SJSA1 (cell line): ENCODE measurements at regions not wholly inside any gene's neighbourhood (a gene's known extent, or its start where the extent isn't known, plus 50 kb on each side); places are given as distances from the start of the nearest gene placed in this dataset.

ENCODE experiments used
- DNase-seq, 2 experiments: peaks; one replicate each; pipeline ENCODE4 v3.0.0-alpha.2; 2015 to 2020; ENCODE audit warnings: low spot score in 2 of 2, low read depth in 1 of 2
- H3K27ac ChIP-seq: fragments of 250-450 bp; sonication (Bioruptor Pico); 2 replicates; pipeline ENCODE4 v1.5.1; 2020; ENCODE audit warnings: mild to moderate bottlenecking, moderate library complexity
- H3K27me3 ChIP-seq: fragments of 250-450 bp; sonication (Bioruptor Pico); replicated peaks from 2 replicates; pipeline ENCODE4 v1.5.1; 2020; ENCODE audit warnings: mild to moderate bottlenecking, moderate library complexity
- H3K36me3 ChIP-seq: fragments of 250-450 bp; sonication (Bioruptor Pico); 2 replicates; pipeline ENCODE4 v1.5.1; 2020; ENCODE audit warnings: mild to moderate bottlenecking
- H3K4me1 ChIP-seq: fragments of 250-450 bp; sonication (Bioruptor Pico); replicated peaks from 2 replicates; pipeline ENCODE4 v1.6.1; 2021; ENCODE audit warnings: mild to moderate bottlenecking
- H3K4me3 ChIP-seq: fragments of 250-450 bp; sonication (Bioruptor Pico); 2 replicates; pipeline ENCODE4 v1.5.1; 2020; ENCODE audit warnings: mild to moderate bottlenecking
- H3K9me3 ChIP-seq: fragments of 250-450 bp; sonication (Bioruptor Pico); replicated peaks from 2 replicates; pipeline ENCODE4 v1.5.1; 2020; ENCODE audit warnings: mild to moderate bottlenecking

DNA sequence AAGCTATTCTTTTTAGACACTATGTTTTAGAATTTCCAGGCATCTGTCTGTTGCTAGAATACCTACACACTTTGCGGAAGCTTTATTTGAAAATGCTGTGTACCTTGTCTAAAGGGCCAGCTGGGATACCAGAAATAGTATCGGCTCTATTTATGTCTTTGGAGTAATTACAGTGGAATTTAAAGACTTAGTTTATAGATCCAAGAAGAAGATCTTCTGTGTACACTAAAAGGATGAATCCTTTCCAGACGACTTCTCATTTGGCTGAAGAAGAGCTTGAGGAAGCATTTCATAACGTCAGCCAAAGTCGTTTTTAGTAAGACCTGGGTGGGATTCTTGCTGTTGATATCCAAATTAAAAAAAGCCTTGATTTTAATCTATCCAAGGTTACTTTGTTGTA, 365.9 kb downstream of the INHBA start:
- H3K4me3 ChIP-seq, result no peak overlapping the region
- no peaks in the 10 kb centered on the region for H3K36me3 ChIP-seq
- no peak for DNase-seq
- H3K9me3 ChIP-seq, result no peaks in the 10 kb centered on the region
- no peaks in the 10 kb centered on the region for H3K27me3 ChIP-seq
- H3K4me1 ChIP-seq, result peaks cover 28% of the 10 kb centered on the region
- no peak overlapping the region for H3K27ac ChIP-seq

DNA sequence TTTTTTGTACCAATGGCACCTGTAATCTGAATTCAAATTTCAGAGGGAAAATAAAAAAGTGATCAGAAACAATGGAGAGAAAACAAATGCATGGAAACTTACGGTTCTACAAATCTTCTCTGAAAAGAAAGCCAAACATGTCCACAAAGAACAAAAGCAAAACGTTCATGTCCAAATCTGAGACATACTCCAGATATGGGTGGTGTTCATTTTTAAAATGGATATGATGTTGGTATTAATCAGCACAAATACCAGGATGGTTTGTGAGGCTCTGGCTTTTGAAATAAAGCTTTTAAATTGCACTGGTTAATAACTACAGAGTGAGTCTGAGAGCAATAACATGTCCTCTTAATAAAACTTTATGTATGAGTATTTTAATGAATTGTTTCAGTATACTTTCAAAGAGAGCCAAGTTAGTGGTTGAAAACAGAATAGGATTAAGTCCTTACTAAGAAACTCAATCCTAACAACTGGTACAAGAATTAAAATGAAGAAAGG, 366.4 kb downstream of the INHBA start:
- DNase-seq, result no peak
- no peaks in the 10 kb centered on the region for H3K36me3 ChIP-seq
- H3K4me1 ChIP-seq, result peaks cover 28% of the 10 kb centered on the region
- H3K27me3 ChIP-seq, result no peaks in the 10 kb centered on the region
- no peak overlapping the region for H3K4me3 ChIP-seq
- H3K27ac ChIP-seq, result no peak overlapping the region
- no peaks in the 10 kb centered on the region for H3K9me3 ChIP-seq

DNA sequence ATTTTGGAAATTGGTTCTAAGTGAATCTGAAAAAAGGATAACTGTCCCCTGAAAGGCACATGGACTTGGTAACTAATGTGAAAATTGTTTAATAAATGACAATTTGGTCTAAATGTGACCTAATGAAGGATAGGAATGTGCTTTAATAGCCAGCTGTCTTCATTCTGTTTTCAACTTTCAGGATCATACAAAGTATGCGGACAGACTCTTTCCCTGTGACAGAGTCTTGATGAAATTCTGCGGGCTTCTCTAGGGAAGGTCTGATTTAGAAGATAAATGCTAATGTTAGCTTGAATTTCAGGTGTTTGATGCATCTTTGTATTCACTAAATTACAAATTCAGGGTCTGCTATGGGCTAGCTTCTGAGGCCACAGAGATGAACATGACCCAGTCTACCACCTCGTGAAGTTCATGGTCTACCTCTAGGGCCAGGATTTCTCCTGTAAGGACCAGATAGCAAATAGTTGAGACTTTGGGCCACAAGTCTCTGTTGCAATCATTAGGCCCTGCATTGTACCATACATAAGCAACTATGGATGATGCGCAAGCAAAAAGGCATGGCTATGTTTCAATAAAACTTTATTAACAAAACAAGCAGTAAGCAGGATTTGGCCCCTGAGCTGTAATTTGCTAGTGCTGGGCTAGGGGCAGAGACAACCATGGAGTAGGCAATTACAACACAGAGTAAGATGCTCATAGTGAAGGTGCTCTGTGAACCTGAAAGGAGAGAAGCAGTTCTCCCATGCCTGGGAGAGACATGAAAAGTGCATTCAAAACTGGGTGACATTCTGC, 368.6 kb downstream of the INHBA start:
- no peak overlapping the region for H3K4me3 ChIP-seq
- H3K9me3 ChIP-seq, result no peaks in the 10 kb centered on the region
- no peaks in the 10 kb centered on the region for H3K36me3 ChIP-seq
- no peak for DNase-seq
- peaks cover 28% of the 10 kb centered on the region for H3K4me1 ChIP-seq
- H3K27me3 ChIP-seq, result no peaks in the 10 kb centered on the region
- peak overlapping the region; percentile 30 for H3K27ac ChIP-seq

DNA sequence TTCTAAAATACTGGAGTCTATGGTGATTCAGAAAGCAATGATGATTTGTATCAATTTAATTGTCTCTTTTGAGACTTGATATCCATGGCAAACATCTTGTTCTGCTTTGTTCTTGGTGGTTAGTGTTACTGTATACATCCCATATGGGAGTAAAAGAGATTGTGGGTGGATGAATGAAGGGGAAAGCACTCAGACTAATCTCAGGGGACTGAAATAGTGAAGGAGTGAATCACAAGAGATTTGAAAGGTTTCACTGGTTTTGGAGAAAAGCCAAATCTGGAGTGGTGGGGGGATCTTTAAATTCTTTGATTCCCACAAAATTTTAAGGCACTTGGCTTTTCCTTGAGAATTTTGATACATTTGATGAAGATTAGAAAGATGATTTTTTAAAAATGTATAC, 369.4 kb downstream of the INHBA start:
- Histone ChIP-seq H3K4me3 (no peak overlapping the region), H3K9me3 (no peaks in the 10 kb centered on the region), H3K27ac (peak overlapping the region; percentile 32), H3K36me3 (no peaks in the 10 kb centered on the region), H3K27me3 (no peaks in the 10 kb centered on the region), H3K4me1 (peaks cover 30% of the 10 kb centered on the region)
- DNase-seq, result peak in 1 of 2 experiments; percentile 82

DNA sequence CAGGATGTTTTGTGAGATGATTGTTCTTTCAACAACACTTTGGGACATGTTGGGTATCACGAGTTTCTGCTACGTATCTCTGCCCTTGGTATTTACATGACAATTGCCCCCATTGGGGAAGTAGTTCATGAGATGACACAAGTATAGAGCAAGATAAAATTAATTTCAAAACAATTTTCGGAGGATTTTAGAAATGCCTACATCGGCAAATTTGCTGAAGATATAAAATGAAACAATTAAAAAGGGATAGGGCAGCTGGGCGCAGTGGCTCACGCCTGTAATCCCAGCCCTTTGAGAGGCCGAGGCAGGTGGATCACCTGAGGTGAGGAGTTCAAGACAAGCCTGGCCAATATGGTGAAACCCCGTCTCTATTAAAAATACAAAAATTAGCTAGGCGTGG, 371.7 kb downstream of the INHBA start:
- Histone ChIP-seq H3K4me1 (peaks cover 24% of the 10 kb centered on the region), H3K27me3 (no peaks in the 10 kb centered on the region), H3K9me3 (no peaks in the 10 kb centered on the region), H3K36me3 (no peaks in the 10 kb centered on the region), H3K4me3 (no peak overlapping the region), H3K27ac (no peak overlapping the region)
- no peak for DNase-seq

DNA sequence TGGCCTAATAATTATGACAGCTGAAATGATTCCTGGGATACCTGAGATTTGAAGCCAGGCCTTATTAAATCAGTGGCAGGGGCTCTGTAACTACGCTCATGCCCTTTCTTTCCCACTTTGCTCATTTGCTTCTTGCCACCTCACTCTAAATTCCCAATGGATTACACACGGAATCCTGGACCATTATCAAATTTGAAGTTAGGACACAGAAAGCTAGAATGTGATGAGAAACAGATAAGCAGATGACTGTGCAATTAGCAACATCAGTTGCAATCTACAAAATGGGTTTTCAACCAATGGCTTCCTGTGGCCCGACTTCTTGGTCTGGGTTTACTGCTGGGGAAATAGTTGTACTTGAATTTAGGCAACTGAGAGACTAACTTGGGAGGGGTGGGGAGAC, 374.3 kb downstream of the INHBA start:
- H3K9me3 ChIP-seq, result no peaks in the 10 kb centered on the region
- no peaks in the 10 kb centered on the region for H3K27me3 ChIP-seq
- H3K4me1 ChIP-seq, result peaks cover 25% of the 10 kb centered on the region
- DNase-seq, result no peak
- H3K36me3 ChIP-seq, result no peaks in the 10 kb centered on the region
- H3K27ac ChIP-seq, result no peak overlapping the region
- no peak overlapping the region for H3K4me3 ChIP-seq

DNA sequence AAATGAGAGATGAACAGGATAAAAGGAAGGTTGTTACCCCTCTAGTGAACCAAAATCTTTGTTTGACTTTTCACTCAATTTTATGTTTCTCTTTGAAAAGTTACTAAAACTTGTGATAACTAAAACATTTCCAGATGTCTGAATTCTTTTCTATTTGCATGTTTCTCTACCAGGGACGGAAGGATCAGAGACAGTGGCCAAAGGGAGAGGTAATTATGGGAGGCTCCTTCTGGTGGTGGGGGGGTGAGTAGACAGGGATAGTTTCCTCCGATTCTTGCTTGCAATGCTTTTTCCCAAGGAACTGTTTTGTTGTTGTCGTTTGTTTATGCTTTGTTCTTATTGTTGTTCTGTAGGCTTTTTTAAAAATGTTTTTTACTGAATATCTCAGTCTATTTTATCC, 374.8 kb downstream of the INHBA start:
- Histone ChIP-seq H3K27ac (no peak overlapping the region), H3K36me3 (no peaks in the 10 kb centered on the region), H3K27me3 (no peaks in the 10 kb centered on the region), H3K4me3 (no peak overlapping the region), H3K9me3 (no peaks in the 10 kb centered on the region), H3K4me1 (peaks cover 25% of the 10 kb centered on the region)
- DNase-seq, result no peak

DNA sequence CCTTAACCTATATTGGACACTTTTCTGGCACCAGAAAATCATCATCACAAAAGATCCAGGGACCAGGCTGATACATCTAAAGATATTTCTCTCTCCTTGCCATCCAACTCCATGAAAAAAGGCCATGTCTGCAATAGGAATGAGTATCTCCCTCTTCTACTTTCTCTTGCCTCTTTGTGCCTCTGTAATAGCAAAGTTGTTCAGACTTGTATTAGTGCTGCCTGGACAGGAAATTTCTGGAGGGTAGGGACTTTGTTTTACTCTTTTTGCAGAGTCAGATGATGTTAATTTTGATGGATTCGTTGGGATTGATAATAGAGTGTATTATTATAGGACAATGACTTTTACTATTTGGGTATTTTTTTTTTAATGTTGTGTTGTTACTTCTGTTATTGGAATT, 376.3 kb downstream of the INHBA start:
- H3K4me3 ChIP-seq, result no peak overlapping the region
- no peak for DNase-seq
- no peaks in the 10 kb centered on the region for H3K27me3 ChIP-seq
- peaks cover 26% of the 10 kb centered on the region for H3K4me1 ChIP-seq
- no peak overlapping the region for H3K27ac ChIP-seq
- no peaks in the 10 kb centered on the region for H3K9me3 ChIP-seq
- no peaks in the 10 kb centered on the region for H3K36me3 ChIP-seq

DNA sequence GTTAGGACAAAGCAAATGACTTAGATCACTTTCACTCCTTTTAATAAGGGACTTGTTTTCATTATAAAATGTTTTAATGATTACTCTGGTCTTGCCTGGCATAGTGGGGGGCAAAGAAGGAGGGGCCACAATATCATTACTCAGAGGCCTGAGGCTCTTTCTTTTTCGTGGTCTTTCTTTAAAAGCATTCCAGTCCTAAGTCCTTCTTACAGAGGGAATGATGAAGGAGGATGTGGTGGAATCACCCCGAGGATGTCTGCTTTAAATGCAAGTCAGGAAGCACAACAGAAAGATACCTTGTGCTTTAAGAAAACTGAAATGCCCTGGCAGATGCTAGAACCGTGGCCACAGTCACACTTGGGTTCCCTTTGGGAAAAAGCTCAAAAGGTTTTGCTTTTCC, 379.1 kb downstream of the INHBA start:
- Histone ChIP-seq H3K4me1 (peaks cover 26% of the 10 kb centered on the region), H3K9me3 (no peaks in the 10 kb centered on the region), H3K27me3 (no peaks in the 10 kb centered on the region), H3K4me3 (no peak overlapping the region), H3K36me3 (no peaks in the 10 kb centered on the region), H3K27ac (peak overlapping the region; percentile 68)
- DNase-seq, result peak in 1 of 2 experiments; percentile 66

DNA sequence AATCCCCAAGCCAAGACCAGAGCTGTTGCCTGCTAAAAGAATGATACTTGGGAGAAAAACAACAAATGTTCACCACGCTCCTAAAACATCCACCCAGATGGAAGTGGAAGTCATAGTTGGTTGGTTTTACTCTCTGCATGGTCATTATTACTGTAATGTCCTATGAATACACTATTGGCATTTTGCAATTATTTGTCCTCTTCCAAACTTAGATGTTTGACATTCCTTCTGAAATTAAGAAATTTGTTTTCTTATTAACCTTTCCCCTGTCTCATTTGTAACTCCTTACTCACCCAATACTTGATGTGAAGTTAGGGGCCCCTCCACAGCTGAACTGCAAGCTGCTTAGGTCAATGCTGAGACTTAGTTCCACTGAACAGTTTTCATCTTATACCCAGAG, 383.3 kb downstream of the INHBA start:
- no peak for DNase-seq
- Histone ChIP-seq H3K27me3 (no peaks in the 10 kb centered on the region), H3K4me3 (no peak overlapping the region), H3K4me1 (peaks cover 27% of the 10 kb centered on the region), H3K27ac (no peak overlapping the region), H3K36me3 (no peaks in the 10 kb centered on the region), H3K9me3 (no peaks in the 10 kb centered on the region)

DNA sequence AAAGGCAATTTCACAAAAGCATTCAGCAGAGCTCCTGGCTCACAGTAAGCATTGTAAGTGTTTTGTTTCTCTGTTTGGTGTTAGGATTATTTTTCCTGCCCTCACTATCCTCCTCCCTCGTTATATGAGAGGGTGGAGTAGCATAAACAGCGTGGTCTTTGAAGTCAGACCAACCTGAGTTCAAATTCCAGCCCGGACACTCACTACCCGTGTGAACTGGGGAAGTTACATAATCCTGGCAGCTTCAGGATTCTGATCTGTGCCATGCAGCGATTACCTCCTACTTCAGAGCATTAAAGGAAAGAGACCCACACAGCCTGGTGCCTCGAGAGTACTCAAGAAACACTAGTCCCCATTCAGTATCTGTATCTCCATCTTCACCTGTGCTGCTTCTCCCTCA, 386.5 kb downstream of the INHBA start:
- H3K36me3 ChIP-seq, result no peaks in the 10 kb centered on the region
- H3K9me3 ChIP-seq, result no peaks in the 10 kb centered on the region
- no peaks in the 10 kb centered on the region for H3K27me3 ChIP-seq
- DNase-seq, result peak in 1 of 2 experiments; percentile 15
- H3K27ac ChIP-seq, result no peak overlapping the region
- no peak overlapping the region for H3K4me3 ChIP-seq
- peaks cover 12% of the 10 kb centered on the region for H3K4me1 ChIP-seq

DNA sequence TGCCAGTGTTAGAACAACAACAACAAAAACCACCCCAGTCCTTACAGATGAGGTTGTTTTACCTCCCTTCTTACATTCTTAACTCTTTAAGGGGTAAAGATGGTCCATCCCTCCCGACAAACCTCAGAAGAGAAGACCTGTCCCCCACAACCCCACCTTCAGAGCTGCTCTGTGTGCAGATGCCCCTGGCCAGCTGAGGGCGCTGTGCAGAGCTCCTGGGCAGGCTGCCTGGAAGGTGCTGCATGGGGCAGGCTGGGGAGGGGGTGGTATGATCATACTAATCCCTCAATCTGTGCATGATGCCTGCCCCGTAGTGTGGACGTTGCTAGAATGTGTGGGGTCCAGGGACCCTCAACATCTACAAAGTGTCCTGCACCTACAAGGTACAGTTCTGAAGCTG, 387.1 kb downstream of the INHBA start:
- H3K4me1 ChIP-seq, result peaks cover 12% of the 10 kb centered on the region
- DNase-seq, result no peak
- no peaks in the 10 kb centered on the region for H3K27me3 ChIP-seq
- H3K4me3 ChIP-seq, result no peak overlapping the region
- no peaks in the 10 kb centered on the region for H3K9me3 ChIP-seq
- no peaks in the 10 kb centered on the region for H3K36me3 ChIP-seq
- no peak overlapping the region for H3K27ac ChIP-seq

DNA sequence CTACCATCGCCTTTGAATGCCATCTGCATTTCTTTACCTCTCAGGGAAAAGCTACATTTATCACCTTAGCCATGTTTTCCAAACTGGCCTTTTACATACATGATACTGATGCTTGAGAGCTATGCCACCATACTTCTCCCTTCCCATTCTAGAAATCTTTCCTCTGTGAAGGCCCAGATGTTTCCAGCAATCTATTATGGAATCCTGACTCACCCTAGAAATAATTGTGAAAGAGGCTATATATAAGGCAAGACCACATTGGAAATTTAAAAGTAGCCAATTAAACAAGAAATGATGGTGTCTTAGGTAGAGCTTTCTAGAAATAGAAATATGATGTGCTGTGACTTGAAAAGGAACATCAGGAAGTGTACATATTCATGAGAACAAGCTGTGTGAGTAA, 389.7 kb downstream of the INHBA start:
- H3K4me3 ChIP-seq, result no peak overlapping the region
- no peaks in the 10 kb centered on the region for H3K9me3 ChIP-seq
- no peak overlapping the region for H3K27ac ChIP-seq
- no peak for DNase-seq
- H3K36me3 ChIP-seq, result no peaks in the 10 kb centered on the region
- peaks cover 12% of the 10 kb centered on the region for H3K4me1 ChIP-seq
- H3K27me3 ChIP-seq, result no peaks in the 10 kb centered on the region

DNA sequence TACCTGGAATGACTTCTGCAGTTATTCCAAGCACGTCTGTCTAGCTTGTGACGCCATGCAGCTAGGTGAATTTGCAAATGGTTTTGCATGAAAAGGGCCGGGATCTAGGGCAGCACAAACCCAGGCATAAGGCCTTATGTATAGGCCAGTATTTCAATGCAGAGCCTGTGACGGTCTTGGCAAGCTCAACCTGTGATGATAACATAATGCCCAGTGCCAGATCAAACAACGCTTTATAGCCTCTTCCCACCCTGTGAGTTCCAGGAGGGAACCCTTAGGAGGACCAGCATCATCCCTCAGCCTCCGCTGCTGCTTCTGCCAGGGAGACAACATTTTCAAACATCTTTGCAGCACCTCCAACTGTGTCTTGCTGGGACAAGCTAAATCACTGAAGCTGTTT, 390.7 kb downstream of the INHBA start:
- H3K4me1 ChIP-seq, result peaks cover 12% of the 10 kb centered on the region
- H3K4me3 ChIP-seq, result no peak overlapping the region
- no peak overlapping the region for H3K27ac ChIP-seq
- no peaks in the 10 kb centered on the region for H3K9me3 ChIP-seq
- DNase-seq, result no peak
- no peaks in the 10 kb centered on the region for H3K36me3 ChIP-seq
- H3K27me3 ChIP-seq, result no peaks in the 10 kb centered on the region

DNA sequence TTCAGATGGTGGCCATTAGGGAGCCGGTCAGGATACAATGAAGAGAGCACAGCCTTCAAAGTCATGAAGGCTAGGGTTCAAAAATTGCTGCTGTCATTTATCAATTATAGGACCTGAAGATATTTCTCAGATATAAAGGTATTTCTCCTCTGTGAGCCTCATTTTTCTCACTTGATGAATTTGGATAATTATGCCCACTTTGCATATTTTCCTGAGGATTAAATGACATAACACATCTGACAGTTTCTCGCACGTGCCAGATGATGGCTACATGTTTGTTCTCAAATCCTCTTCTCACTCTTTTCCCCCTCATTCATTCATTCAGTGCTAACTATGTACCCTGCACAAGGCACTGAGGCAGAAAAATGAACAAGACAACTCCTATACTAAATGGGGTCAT, 391.6 kb downstream of the INHBA start:
- no peaks in the 10 kb centered on the region for H3K27me3 ChIP-seq
- H3K9me3 ChIP-seq, result no peaks in the 10 kb centered on the region
- peaks cover 6% of the 10 kb centered on the region for H3K4me1 ChIP-seq
- H3K27ac ChIP-seq, result no peak overlapping the region
- H3K4me3 ChIP-seq, result no peak overlapping the region
- no peak for DNase-seq
- no peaks in the 10 kb centered on the region for H3K36me3 ChIP-seq
